Karpas-422 (cell line): ENCODE measurements at regions not wholly inside any gene's neighbourhood (a gene's known extent, or its start where the extent isn't known, plus 50 kb on each side); places are given as distances from the start of the nearest gene placed in this dataset.
A peak's percentile ranks its signal among the peaks of the same experiment; 100 is the strongest.
"Not testable (repeated sequence)": the region's sequence is repeated elsewhere in the genome, so short reads cannot be mapped to it uniquely, and the experiment has no call there.

ENCODE experiments used
- DNase-seq: peaks from one replicate; pipeline ENCODE4 v3.0.0-alpha.2; 2015
- H2AFZ ChIP-seq: fragments of 200-600 bp; sonication (generic); 2 replicates; pipeline ENCODE4 v1.6.1; 2014; ENCODE audit warnings: antibody characterized with exemption, low read length, mixed read lengths
- H3K27ac ChIP-seq: fragments of 200-600 bp; sonication (generic); 2 replicates; pipeline ENCODE4 v1.5.1; 2014; ENCODE audit warnings: mild to moderate bottlenecking, low read length, moderate library complexity
- H3K27me3 ChIP-seq: fragments of 200-600 bp; sonication (generic); 2 replicates; pipeline ENCODE4 v1.6.1; 2014; ENCODE audit warnings: low read length, mixed read lengths
- H3K36me3 ChIP-seq: fragments of 200-600 bp; sonication (generic); 2 replicates; pipeline ENCODE4 v1.6.1; 2014; ENCODE audit warnings: low read length, mixed read lengths; ENCODE audit not compliant: insufficient read depth
- H3K4me1 ChIP-seq: fragments of 200-600 bp; sonication (generic); 2 replicates; pipeline ENCODE4 v1.6.1; 2014; ENCODE audit warnings: mild to moderate bottlenecking, low read length, mixed read lengths
- H3K4me2 ChIP-seq: fragments of 200-600 bp; sonication (generic); 2 replicates; pipeline ENCODE4 v1.6.1; 2014; ENCODE audit warnings: low read length, low read depth, mild to moderate bottlenecking; ENCODE audit not compliant: poor library complexity, severe bottlenecking
- H3K4me3 ChIP-seq: fragments of 200-600 bp; sonication (generic); 2 replicates; pipeline ENCODE4 v1.5.1; 2014; ENCODE audit warnings: mild to moderate bottlenecking, antibody characterized with exemption, low read length, mixed read lengths
- H3K79me2 ChIP-seq: fragments of 200-600 bp; sonication (generic); 2 replicates; pipeline ENCODE4 v1.6.1; 2014; ENCODE audit warnings: mild to moderate bottlenecking, low read length, mixed read lengths
- H3K9ac ChIP-seq: fragments of 200-600 bp; sonication (generic); 2 replicates; pipeline ENCODE4 v1.6.0; 2014; ENCODE audit warnings: low read length
- H3K9me2 ChIP-seq: fragments of 200-600 bp; sonication (generic), shearing (Covaris generic); replicated peaks from 2 replicates; pipeline ENCODE4 v1.6.0; 2014; ENCODE audit warnings: mild to moderate bottlenecking, low read length, moderate library complexity; ENCODE audit not compliant: insufficient read depth
- H3K9me3 ChIP-seq: fragments of 300-700, 200-600 bp; sonication (generic); 2 replicates; pipeline ENCODE4 v1.6.1; 2014; ENCODE audit warnings: low read length, mixed read lengths
- H4K20me1 ChIP-seq: fragments of 200-600 bp; sonication (generic); 2 replicates; pipeline ENCODE4 v1.6.1; 2014; ENCODE audit warnings: mild to moderate bottlenecking, antibody characterized with exemption, low read length, low read depth; ENCODE audit not compliant: insufficient read depth

DNA sequence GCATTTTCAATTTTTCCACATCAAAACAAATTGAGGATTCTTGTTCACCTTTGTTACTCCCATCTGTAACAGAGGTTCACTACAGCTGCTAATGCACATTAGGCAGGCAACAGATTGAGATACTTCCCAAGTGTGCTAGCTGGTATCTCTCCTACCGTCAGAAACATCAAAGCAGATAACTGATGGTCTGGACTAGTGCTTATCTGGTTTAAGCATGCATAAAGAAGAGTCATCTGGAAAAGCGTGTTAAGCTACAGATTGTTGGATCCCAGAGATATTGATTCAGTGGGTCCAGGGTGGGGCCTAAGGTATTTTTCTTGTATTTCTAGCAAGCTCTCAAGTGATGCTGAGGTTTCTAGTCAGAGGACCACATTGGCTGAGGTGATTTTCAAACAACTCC is 122.0 kb upstream of the NEK3 start:
- not testable (repeated sequence) for H3K4me3 ChIP-seq, H3K27me3 ChIP-seq, H3K4me1 ChIP-seq, H3K4me2 ChIP-seq, H3K27ac ChIP-seq, H3K9me2 ChIP-seq, H3K9ac ChIP-seq, H3K36me3 ChIP-seq, DNase-seq, H3K79me2 ChIP-seq, H3K9me3 ChIP-seq, H4K20me1 ChIP-seq, H2AFZ ChIP-seq

DNA sequence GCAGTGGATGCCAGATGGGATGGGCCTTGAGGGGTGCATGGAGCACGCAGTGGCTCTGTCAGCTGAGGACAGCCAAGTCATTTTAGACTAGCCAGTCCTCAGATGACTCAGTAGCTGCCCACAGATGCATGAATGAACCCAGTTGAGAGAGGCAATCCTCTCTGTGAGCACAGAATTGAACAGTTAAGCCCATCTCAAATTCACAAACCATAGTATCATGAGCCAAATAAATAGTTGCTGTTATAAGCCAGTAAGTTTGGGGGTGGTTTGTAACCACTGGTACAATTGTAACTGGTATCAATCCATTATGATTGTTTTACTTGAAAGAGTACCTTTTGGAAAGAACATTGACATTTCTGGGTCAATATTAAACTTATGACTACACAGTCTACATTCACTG is 120.0 kb upstream of the NEK3 start:
- not testable (repeated sequence) for H3K4me2 ChIP-seq, H3K9ac ChIP-seq, H3K9me2 ChIP-seq, H4K20me1 ChIP-seq, H3K27me3 ChIP-seq, DNase-seq, H2AFZ ChIP-seq, H3K79me2 ChIP-seq, H3K36me3 ChIP-seq, H3K27ac ChIP-seq, H3K9me3 ChIP-seq, H3K4me3 ChIP-seq, H3K4me1 ChIP-seq

DNA sequence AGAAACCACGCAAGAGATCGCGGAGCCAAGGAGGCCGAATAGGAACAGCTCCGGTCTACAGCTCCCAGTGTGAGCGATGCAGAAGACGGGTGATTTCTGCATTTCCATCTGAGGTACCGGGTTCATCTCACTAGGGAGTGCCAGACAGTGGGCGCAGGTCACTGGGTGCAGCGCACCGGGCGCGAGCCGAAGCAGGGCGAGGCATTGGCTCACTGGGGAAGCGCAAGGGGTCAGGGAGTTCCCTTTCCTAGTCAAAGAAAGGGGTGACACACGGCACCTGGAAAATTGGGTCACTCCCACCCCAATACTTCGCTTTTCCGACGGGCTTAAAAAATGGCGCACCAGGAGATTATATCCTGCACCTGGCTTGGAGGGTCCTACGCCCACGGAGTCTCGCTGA is 94.9 kb upstream of the NEK3 start:
- H3K4me1 ChIP-seq, H2AFZ ChIP-seq, H3K9me2 ChIP-seq, H4K20me1 ChIP-seq, H3K4me3 ChIP-seq, H3K4me2 ChIP-seq, H3K9ac ChIP-seq, H3K27ac ChIP-seq, H3K79me2 ChIP-seq, H3K9me3 ChIP-seq, DNase-seq, H3K27me3 ChIP-seq, H3K36me3 ChIP-seq: not testable (repeated sequence)

DNA sequence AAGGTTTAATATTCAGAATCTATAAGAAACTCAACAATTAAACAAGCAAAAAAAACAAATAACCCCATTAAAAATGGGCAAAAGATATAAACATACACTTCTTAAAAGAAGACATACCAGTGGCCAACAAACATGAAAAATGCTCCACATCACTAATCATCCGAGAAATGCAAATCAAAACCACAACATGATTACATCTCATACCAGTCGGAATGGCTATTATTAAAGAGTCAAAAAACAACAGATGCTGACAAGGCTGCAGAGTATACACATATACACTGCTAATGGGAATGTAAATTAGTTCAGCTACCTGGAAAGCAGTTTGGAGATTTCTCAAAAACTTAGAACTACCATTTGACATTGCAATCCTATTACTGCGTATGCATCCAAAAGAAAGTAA is 81.4 kb upstream of the NEK3 start:
- not testable (repeated sequence) for H3K79me2 ChIP-seq, H3K9ac ChIP-seq, H3K4me2 ChIP-seq, H3K4me1 ChIP-seq, H2AFZ ChIP-seq, H4K20me1 ChIP-seq, H3K27ac ChIP-seq, H3K9me2 ChIP-seq, H3K4me3 ChIP-seq, H3K27me3 ChIP-seq, H3K36me3 ChIP-seq, H3K9me3 ChIP-seq, DNase-seq

DNA sequence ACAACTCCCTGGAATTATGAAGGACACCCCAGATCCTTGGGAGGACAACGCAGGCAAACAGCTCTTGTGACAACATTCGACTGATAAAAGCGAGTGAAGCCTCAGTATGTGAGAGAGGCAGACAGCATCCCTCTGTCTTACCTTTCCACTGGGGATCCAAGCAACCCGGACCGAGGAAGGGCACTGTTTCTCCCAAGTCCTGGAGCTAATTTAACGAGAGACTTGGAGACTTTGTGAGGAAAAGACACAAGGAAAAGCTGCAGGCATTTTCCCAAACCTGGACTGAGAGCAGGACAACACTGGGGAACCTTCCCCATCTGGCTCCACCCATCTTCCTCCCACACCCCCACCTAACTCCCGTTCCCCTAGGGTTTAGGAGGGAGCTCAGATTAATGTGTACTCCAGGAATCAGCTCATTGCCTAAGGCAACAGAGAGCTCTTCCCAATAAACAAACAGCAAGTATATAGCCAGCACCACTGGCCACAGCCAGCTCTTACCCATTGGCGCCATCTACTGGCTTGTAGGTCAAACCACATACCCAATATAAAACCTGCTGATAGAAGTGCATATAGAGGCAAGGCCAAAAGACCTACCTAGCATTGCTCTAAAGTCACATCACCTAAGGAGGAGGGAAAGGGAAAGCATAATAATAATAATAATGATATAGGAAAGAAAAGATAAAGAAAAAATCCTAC is 76.7 kb upstream of the NEK3 start:
- not testable (repeated sequence) for H4K20me1 ChIP-seq, H3K27ac ChIP-seq, H3K4me3 ChIP-seq, H3K4me2 ChIP-seq, H3K36me3 ChIP-seq, H2AFZ ChIP-seq, H3K9me2 ChIP-seq, H3K9me3 ChIP-seq, H3K9ac ChIP-seq, H3K79me2 ChIP-seq, H3K4me1 ChIP-seq, H3K27me3 ChIP-seq
- peak; percentile 80 for DNase-seq

GRCh38 chr13:52234928-52235327 is 75.5 kb upstream of the NEK3 start:
- not testable (repeated sequence) for H4K20me1 ChIP-seq, H3K4me1 ChIP-seq, H3K79me2 ChIP-seq, H3K9me3 ChIP-seq, H3K27ac ChIP-seq, H3K36me3 ChIP-seq, H3K9ac ChIP-seq, DNase-seq, H3K27me3 ChIP-seq, H3K4me3 ChIP-seq, H3K4me2 ChIP-seq, H3K9me2 ChIP-seq, H2AFZ ChIP-seq

- H3K27ac ChIP-seq, H3K36me3 ChIP-seq, H3K4me1 ChIP-seq, H3K9ac ChIP-seq, H2AFZ ChIP-seq, H3K27me3 ChIP-seq, H3K9me2 ChIP-seq, H3K79me2 ChIP-seq, H3K9me3 ChIP-seq, H3K4me2 ChIP-seq, H3K4me3 ChIP-seq, H4K20me1 ChIP-seq, DNase-seq: not testable (repeated sequence)
These were observed 63.7 kb upstream of the NEK3 start for GRCh38 chr13:52223063-52223462.

- DNase-seq, H3K27ac ChIP-seq, H3K9ac ChIP-seq, H2AFZ ChIP-seq, H3K36me3 ChIP-seq, H4K20me1 ChIP-seq, H3K27me3 ChIP-seq, H3K9me3 ChIP-seq, H3K4me2 ChIP-seq, H3K79me2 ChIP-seq, H3K4me3 ChIP-seq, H3K4me1 ChIP-seq, H3K9me2 ChIP-seq: not testable (repeated sequence)
These were observed 54.5 kb upstream of the NEK3 start for GRCh38 chr13:52213920-52214319.

DNA sequence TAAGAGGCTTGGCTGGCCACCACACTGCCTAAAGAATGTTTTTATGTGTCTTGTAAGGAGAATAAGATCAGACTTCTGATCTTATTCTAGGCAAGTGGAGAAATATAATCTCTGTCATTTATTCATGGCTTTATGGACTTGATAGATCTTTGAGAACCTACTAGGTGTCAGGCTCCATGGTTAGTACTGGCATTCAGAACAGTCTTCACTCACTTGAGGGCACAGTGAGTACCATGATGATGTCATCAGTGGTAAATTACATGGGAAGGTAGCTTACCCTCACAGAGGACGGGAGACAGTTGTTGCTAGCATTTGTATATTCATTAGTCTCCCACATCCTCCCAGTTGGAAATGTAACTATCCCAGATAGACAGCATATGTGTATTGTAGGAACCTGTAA is 53.5 kb upstream of the NEK3 start:
- H3K4me3 ChIP-seq, H3K27ac ChIP-seq, H3K9me3 ChIP-seq, DNase-seq, H2AFZ ChIP-seq, H3K9ac ChIP-seq, H3K36me3 ChIP-seq, H3K9me2 ChIP-seq, H3K27me3 ChIP-seq, H3K79me2 ChIP-seq, H4K20me1 ChIP-seq, H3K4me1 ChIP-seq, H3K4me2 ChIP-seq: not testable (repeated sequence)
